Fibroblast of mammary gland (primary cell): ENCODE measurements at regions not wholly inside any gene's neighbourhood (a gene's known extent, or its start where the extent isn't known, plus 50 kb on each side); places are given as distances from the start of the nearest gene placed in this dataset.
"Not testable (repeated sequence)": the region's sequence is repeated elsewhere in the genome, so short reads cannot be mapped to it uniquely, and the experiment has no call there.

Experiments
- DNase-seq: peaks from one replicate; pipeline ENCODE4 v3.0.0-alpha.2; 2010; ENCODE audit warnings: low read depth
- H3K4me3 ChIP-seq: 2 replicates; pipeline ENCODE4 v1.5.1; 2011; ENCODE audit warnings: low read depth, mild to moderate bottlenecking, low read length, moderate library complexity; ENCODE audit not compliant: control insufficient read depth
- CTCF ChIP-seq: conservative IDR thresholded peaks from 2 replicates; pipeline ENCODE4 v1.5.1; 2011; ENCODE audit warnings: low read depth, low read length, inconsistent platforms; ENCODE audit not compliant: control insufficient read depth, insufficient read depth

GRCh38 chr6:60574723-60575122 lies 1711.3 kb downstream of the KHDRBS2 start:
- not testable (repeated sequence) for H3K4me3 ChIP-seq, DNase-seq

- H3K4me3 ChIP-seq: not testable (repeated sequence)
- peak; percentile 31 for TF ChIP-seq CTCF
- DNase-seq: peak; percentile 46
Measured at GRCh38 chr6:60572607-60573006, 1713.4 kb downstream of the KHDRBS2 start.

DNA sequence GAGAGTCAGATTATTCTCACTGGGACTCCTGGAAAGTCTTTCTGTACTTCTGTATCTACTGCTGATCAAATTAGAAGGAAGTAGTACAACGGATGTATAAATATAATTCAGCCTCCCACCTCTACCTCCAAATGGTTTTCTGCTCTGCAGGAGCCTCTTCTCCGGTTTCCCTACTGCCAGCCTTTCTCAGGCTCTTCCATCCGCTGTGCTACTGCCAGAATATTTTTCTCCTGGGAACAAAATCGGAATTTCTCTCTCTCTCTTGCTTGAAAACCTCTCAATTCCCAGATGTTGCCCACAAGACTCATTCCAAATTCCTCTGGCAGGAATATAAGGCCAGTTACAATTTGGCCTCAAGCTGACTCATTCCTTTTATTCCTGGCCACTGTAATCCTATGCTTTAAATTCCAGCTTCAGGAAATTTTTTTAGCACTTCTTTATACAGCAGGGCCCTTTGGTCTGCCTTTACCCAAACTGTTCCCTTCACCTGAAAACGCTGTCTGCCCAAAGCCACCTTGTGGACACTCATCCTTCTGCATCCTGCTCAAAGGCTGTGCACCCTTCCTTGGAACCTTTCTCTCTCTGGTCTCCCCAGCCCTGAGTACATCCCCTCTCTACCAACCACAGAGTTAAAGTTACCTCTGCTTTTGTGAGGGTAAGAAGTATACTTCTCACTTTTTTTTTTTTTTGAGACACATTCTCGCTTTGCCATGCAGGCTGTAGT lies 1714.6 kb downstream of the KHDRBS2 start:
- not testable (repeated sequence) for H3K4me3 ChIP-seq
- DNase-seq: peak; percentile 71

DNA sequence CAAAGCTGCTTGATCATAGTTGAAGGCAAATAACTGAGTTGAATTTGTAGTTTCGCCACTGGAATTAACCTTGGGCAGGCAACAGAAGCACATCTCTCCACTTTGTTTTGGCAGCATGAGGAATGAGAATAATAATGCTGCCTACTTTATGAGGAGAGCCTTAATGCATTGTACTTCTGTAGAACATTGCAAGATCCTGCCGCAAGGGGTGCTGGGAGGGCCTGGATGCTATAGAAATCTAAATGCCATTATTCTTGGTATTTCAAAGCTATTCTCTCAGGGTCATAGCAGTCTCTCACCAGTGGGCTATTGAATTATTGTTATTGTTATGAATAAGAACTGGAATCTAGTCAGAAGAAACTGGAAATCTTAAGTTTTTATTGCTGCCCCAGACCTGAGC lies 1715.4 kb downstream of the KHDRBS2 start:
- not testable (repeated sequence) for DNase-seq, H3K4me3 ChIP-seq

GRCh38 chr6:60567447-60568187 lies 1718.4 kb downstream of the KHDRBS2 start:
- DNase-seq: peak; percentile 74
- H3K4me3 ChIP-seq: not testable (repeated sequence)

- not testable (repeated sequence) for H3K4me3 ChIP-seq, DNase-seq
Measured at GRCh38 chr6:60566387-60566786, 1719.6 kb downstream of the KHDRBS2 start.

DNA sequence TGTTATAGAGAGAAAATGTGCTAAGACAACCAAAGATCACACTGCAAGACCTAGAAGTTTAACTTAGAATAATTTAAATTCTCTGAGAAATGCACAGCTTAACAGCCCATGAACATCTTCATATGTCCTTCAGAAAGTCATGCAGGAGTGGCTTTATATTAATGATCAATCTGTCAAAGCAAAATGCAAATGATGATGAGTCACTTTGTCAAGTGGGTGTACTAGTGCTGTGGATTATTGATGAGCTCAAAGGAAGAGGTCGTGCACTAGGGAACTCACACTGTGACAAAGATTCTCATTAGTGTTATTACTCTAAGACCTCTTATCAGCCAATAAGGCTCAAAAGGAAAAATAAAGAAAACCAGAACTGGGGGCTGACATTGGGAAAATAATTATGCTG lies 1726.3 kb downstream of the KHDRBS2 start:
- H3K4me3 ChIP-seq, DNase-seq: not testable (repeated sequence)

- not testable (repeated sequence) for DNase-seq, H3K4me3 ChIP-seq
Measured at GRCh38 chr6:60547340-60547739, 1738.7 kb downstream of the KHDRBS2 start.

DNA sequence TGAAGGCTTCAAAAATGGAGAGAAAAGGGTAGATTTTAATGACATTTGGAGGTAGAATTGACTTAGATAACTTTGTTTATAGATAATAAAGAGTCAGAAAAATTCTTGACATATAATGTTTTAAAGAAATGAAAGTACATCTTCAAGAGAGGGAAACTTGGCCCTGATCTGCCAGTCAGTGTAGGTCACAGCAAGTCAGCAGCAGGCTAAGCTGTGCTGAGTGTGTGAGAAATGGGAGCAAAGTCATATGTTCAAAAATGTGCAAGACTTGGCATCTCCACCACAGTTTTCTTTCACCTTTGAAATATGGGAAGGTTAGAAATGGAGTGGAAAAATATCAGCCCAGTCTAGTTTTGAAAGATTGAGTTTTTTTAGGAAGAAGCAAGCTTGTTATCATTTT lies 1761.3 kb downstream of the KHDRBS2 start:
- not testable (repeated sequence) for H3K4me3 ChIP-seq, DNase-seq

DNA sequence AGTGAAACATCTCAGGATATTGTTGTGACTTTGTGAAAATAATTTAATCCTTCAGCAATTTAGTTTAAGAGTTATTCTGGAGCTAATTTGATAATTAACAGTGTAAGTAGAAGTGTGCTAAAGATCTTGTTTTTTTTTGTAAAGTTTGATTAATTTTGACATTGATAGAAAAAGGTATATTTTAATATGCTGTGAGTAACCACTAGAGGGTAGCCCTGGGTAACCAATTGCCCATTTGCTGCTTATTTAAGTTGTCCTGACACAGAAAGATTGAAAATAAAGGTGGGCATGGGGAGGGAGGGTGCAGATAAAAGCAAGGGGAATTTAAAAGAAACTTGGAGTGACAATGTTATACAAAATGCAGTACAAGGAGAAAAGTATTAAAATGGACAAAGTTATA lies 1808.3 kb downstream of the KHDRBS2 start:
- DNase-seq: peak; percentile 3
- not testable (repeated sequence) for H3K4me3 ChIP-seq

- DNase-seq, H3K4me3 ChIP-seq: not testable (repeated sequence)
Measured at GRCh38 chr6:60473805-60474204, 1812.2 kb downstream of the KHDRBS2 start.

- DNase-seq, H3K4me3 ChIP-seq: not testable (repeated sequence)
Measured at GRCh38 chr6:60471426-60471825, 1814.6 kb downstream of the KHDRBS2 start.

DNA sequence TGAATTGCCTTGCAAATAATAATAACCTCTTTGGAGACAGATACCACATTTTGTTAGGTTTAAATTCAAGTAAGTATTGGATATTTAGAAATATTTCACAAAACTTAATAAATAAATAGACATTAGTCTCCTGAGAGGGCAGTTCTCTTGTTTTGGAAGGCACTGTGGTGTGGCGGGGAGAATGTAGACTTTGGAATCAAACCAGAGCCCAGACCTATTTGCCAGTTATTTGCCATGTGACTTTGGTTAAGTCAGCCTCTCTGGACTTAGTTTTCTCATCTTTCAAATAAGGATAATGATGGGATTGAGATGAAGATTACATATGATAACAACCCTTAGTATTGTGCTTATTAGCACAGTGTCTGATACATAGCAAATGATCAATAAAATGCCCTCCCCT lies 1835.6 kb downstream of the KHDRBS2 start:
- DNase-seq, H3K4me3 ChIP-seq: not testable (repeated sequence)

DNA sequence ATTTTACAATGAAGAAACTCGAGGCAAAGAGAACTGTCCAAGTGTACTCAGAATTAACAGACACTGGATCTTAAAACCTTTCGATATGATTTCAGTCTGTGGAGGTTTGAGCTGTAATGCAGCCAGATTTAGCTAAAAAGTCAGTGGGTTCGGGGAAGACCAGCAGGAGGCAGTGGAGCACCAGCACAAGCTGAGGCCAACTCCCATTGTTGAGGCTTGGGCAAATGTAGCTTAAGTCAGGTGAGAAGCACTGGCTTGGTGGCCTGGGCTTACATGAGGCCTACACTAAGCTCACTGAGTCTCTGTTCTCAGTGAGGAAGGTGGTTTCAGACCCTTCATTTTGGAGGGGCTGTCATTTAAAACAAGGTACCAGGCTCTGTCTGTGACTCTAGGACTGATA lies 1841.5 kb downstream of the KHDRBS2 start:
- not testable (repeated sequence) for DNase-seq, H3K4me3 ChIP-seq

DNA sequence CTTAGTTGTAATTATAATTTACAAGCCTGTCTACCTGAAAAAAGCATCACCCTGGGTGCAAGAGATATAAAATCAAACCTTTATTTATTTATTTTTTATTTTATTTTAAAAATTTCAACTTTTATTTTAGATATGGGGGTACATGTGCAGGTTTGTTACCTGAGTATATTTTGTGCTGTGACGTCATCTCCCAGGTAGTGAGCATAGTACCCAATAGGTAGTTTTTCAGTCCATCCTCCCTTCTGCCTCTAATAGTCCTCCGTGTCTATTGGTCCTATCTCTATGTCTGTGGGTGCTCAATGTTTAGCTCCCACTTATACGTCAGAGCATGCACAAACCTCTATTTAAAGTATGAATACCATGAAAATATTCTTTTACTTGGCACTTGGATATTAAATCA lies 1846.3 kb downstream of the KHDRBS2 start:
- DNase-seq, H3K4me3 ChIP-seq: not testable (repeated sequence)

DNA sequence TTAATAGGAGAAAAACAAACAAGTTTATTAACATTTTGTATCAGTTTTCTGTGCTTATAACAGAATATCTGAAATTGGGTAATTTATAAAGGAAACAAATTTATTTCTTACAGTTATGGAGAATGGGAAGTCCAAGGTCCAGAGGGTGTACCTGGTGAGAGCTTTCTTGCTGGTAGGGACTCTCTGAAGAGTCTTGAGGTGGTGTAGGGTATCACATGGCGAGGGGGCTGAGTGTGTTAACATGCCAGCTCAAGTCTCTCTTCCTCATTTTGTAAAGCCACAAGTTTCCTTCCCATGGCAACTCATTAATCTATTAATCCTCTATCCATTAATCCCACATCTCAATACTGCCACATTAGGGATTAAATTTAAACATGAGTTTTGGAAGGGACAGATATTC lies 1863.3 kb downstream of the KHDRBS2 start:
- H3K4me3 ChIP-seq, DNase-seq: not testable (repeated sequence)

- H3K4me3 ChIP-seq, DNase-seq: not testable (repeated sequence)
Measured at GRCh38 chr6:60416118-60416517, 1869.9 kb downstream of the KHDRBS2 start.

GRCh38 chr6:60408747-60409146 lies 1877.3 kb downstream of the KHDRBS2 start:
- not testable (repeated sequence) for DNase-seq, H3K4me3 ChIP-seq
